ENCODE measurements at regions not wholly inside any gene's neighbourhood (a gene's known extent, or its start where the extent isn't known, plus 50 kb on each side); places are given as distances from the start of the nearest gene placed in this dataset.

- TF ChIP-seq HMGXB4 (CRISPR knock-in tag; IDR thresholded peaks at IDR 0.05; ENCODE audit: borderline replicate concordance): no peak
- no peak for TF ChIP-seq TFCP2L1 (CRISPR knock-in tag; IDR thresholded peaks at IDR 0.05)
Measured at GRCh38 chr9:71518045-71518827, 250.1 kb downstream of the CEMIP2 start (continued).

GRCh38 chr9:71515626-71516025 lies 252.7 kb downstream of the CEMIP2 start:
- POLR2A ChIA-PET: no interaction called here
- Histone ChIP-seq H3K4me1 (no peaks in the 10 kb centered on the region), H3K27ac (no peak overlapping the region), H3K4me2 (no peak overlapping the region), H3K9me3 (no peaks in the 10 kb centered on the region), H3K4me3 (no peak overlapping the region)
- ATAC-seq (no peak), FAIRE-seq (no peak), DNase-seq (ENCODE audit: low read depth in 1 of 2, low spot score in 1 of 2) (no peak)
- TF ChIP-seq RARB (CRISPR knock-in tag; IDR thresholded peaks at IDR 0.05): no peak
- TF ChIP-seq CBX2 (IDR thresholded peaks at IDR 0.05; ENCODE audit: borderline replicate concordance, low read depth): no peak
- no peak for TF ChIP-seq ZSCAN20 (CRISPR knock-in tag; IDR thresholded peaks at IDR 0.05)
- TF ChIP-seq SMC3 (IDR thresholded peaks at IDR 0.05): no peak
- TF ChIP-seq RNF2 (IDR thresholded peaks at IDR 0.05; ENCODE audit: borderline replicate concordance, low read depth): no peak
- no peak for TF ChIP-seq ZFP36 (IDR thresholded peaks at IDR 0.05; ENCODE audit: borderline replicate concordance, partially characterized antibody)
- no peak for TF ChIP-seq HMGXB4 (CRISPR knock-in tag; IDR thresholded peaks at IDR 0.05; ENCODE audit: borderline replicate concordance)
- TF ChIP-seq JUNB (IDR thresholded peaks at IDR 0.05): no peak
- TF ChIP-seq HOXB13 (CRISPR knock-in tag; IDR thresholded peaks at IDR 0.05; ENCODE audit: low read depth): no peak
- no peak for TF ChIP-seq RAD21 (conservative IDR thresholded peaks at IDR 0.05 in 1 of 2, IDR thresholded peaks at IDR 0.05 in 1 of 2)
- no peak for TF ChIP-seq CHD4 (IDR thresholded peaks at IDR 0.05; ENCODE audit: borderline replicate concordance)
- TF ChIP-seq USF2 (IDR thresholded peaks at IDR 0.05): no peak
- TF ChIP-seq PHF8 (IDR thresholded peaks at IDR 0.05; ENCODE audit: borderline replicate concordance, low read depth): no peak
- TF ChIP-seq ATOH8 (CRISPR knock-in tag; IDR thresholded peaks at IDR 0.05; ENCODE audit: low read depth): no peak
- TF ChIP-seq PBX3 (IDR thresholded peaks at IDR 0.05): no peak
- no peak for TF ChIP-seq FOXS1 (CRISPR knock-in tag; IDR thresholded peaks at IDR 0.05)
- no peak for TF ChIP-seq RFX5 (IDR thresholded peaks at IDR 0.05)
- TF ChIP-seq NPAS2 (CRISPR knock-in tag; IDR thresholded peaks at IDR 0.05; ENCODE audit: borderline replicate concordance): no peak
- TF ChIP-seq FOSL2 (IDR thresholded peaks at IDR 0.05): no peak
- TF ChIP-seq FOSL2 (CRISPR knock-in tag; IDR thresholded peaks at IDR 0.05): no peak
- CTCF ChIA-PET: interaction anchor here (1.0 kb wide), 1 partner anchor 25 kb away, joined by 3 read pairs; no protein-coding TSS in a partner anchor
- 3% methylated on average over 1 of the region's 1 CpG for WGBS (ENCODE audit: missing lambda C conversion rate)

All from A549 (cell line).